ENCODE measurements at regions not wholly inside any gene's neighbourhood (a gene's known extent, or its start where the extent isn't known, plus 50 kb on each side); places are given as distances from the start of the nearest gene placed in this dataset.

DNA sequence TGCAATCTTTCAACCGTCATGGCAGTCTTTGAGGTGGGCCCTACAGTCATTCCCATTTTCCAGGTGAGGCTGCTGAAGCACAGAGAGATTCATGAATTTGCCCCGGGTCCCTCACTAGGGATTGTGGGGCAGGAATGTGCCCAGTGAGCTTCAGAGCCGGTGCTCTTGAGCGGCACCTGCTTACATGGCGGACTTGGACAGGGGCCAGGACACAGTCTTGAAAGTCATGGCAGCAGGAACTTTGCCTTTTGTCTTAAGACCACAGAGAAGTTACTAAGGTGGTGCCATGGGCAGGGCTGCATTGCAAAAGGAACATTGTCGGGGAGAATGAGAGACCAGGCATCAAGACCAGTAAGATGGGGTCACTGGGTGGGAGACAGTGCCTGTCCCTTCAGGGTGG is 363.4 kb downstream of the FOXL1 start:
- TF ChIP-seq ZNF19 (tag by site-specific recombination; IDR thresholded peaks at IDR 0.05; ENCODE audit: low read depth) (no peak), ZNF596 (tag by site-specific recombination; IDR thresholded peaks at IDR 0.05) (no peak), ZNF324 (tag by site-specific recombination; IDR thresholded peaks at IDR 0.05) (no peak), ZNF24 (tag by site-specific recombination; IDR thresholded peaks at IDR 0.05) (no peak), ZBTB49 (tag by site-specific recombination; IDR thresholded peaks at IDR 0.05; ENCODE audit: low read depth) (no peak), HOXA7 (CRISPR knock-in tag; IDR thresholded peaks at IDR 0.05; ENCODE audit: borderline replicate concordance) (no peak), KLF10 (tag by site-specific recombination; IDR thresholded peaks at IDR 0.05) (no peak), ZNF23 (tag by site-specific recombination; IDR thresholded peaks at IDR 0.05; ENCODE audit: borderline replicate concordance) (no peak), ZNF174 (tag by site-specific recombination; IDR thresholded peaks at IDR 0.05) (no peak), SP2 (tag by site-specific recombination; IDR thresholded peaks at IDR 0.05) (no peak), ZNF274 (IDR thresholded peaks at IDR 0.05; ENCODE audit: low read length) (no peak), ZNF274 (tag by site-specific recombination; IDR thresholded peaks at IDR 0.05; ENCODE audit: borderline replicate concordance) (no peak), ZNF223 (tag by site-specific recombination; IDR thresholded peaks at IDR 0.05) (no peak), RBAK (tag by site-specific recombination; IDR thresholded peaks at IDR 0.05) (no peak)
- TF ChIP-seq, protein P1, sequence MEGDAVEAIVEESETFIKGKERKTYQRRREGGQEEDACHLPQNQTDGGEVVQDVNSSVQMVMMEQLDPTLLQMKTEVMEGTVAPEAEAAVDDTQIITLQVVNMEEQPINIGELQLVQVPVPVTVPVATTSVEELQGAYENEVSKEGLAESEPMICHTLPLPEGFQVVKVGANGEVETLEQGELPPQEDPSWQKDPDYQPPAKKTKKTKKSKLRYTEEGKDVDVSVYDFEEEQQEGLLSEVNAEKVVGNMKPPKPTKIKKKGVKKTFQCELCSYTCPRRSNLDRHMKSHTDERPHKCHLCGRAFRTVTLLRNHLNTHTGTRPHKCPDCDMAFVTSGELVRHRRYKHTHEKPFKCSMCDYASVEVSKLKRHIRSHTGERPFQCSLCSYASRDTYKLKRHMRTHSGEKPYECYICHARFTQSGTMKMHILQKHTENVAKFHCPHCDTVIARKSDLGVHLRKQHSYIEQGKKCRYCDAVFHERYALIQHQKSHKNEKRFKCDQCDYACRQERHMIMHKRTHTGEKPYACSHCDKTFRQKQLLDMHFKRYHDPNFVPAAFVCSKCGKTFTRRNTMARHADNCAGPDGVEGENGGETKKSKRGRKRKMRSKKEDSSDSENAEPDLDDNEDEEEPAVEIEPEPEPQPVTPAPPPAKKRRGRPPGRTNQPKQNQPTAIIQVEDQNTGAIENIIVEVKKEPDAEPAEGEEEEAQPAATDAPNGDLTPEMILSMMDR (tag by site-specific recombination; IDR thresholded peaks at IDR 0.05), result no peak
